Amniotic epithelial cell (primary cell): ENCODE measurements at regions not wholly inside any gene's neighbourhood (a gene's known extent, or its start where the extent isn't known, plus 50 kb on each side); places are given as distances from the start of the nearest gene placed in this dataset.
"Not testable (repeated sequence)": the region's sequence is repeated elsewhere in the genome, so short reads cannot be mapped to it uniquely, and the experiment has no call there.

ENCODE experiments used
- DNase-seq: peaks from one replicate; pipeline ENCODE4 v3.0.0-alpha.2; 2010; ENCODE audit warnings: low read depth

- DNase-seq = peak; percentile 66
These were observed 130.4 kb upstream of the PAK3 start for GRCh38 chrX:110965409-110966090.

- no peak for DNase-seq
These were observed 131.2 kb upstream of the PAK3 start for GRCh38 chrX:110964786-110965185.

- no peak for DNase-seq
These were observed 133.5 kb upstream of the PAK3 start for GRCh38 chrX:110962451-110962850.

DNA sequence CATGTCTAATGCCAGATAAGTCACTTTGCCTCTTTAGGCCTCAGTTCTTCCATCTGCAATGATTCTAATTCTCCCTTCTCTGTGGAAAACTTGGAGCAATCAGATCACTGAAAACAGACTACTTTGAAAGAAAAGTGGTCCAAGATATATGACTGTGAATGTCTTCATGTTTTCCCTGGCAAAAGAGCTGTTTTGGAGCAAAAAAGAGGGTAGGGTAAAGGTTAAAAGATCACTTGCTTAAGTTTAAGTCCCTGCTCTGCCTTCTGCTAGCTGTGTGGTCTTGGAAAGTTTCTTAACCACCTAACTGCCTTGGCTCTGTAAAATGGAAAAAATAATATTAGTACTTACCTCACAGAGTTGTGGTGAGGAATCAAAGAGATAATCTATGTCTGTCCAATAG, 140.3 kb upstream of the PAK3 start:
- no peak for DNase-seq

DNA sequence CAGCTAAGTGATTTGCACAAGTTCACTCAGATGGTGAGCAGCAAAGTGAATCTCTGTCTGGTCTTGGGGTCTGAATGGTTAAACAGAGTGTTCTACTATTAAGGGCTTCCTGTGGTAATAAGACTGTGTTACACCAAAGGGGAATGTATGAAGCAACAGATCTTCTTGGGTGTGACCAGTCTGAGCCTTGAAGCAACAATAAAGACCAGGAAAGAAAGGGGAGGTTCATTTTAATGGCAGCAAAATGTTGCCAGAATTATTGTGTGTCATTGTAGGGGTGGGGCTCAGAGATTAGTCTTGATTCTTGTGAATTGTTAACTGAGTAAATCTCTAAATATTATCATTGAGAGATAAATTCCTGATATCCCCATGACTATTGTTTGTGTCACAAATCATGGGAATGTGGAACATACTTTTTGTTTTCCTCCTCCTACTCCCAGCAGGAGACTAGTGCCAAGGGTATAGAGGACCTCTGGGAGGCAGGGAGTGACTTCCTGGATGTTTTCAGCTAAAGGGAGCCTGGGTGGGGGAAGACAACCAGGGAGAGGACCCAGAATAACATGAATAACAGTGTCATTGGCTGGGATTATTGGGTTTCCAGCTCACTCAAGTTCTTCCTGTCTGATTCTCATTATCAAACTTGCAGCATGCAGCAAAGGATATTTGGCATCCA, 141.4 kb upstream of the PAK3 start:
- DNase-seq = no peak

GRCh38 chrX:110951472-110952269, 144.3 kb upstream of the PAK3 start:
- no peak for DNase-seq

- DNase-seq = no peak
These were observed 149.4 kb upstream of the CHRDL1 start for GRCh38 chrX:110944751-110945675.

- no peak for DNase-seq
These were observed 148.7 kb upstream of the CHRDL1 start for GRCh38 chrX:110944311-110944750.

GRCh38 chrX:110941906-110942305, 146.3 kb upstream of the CHRDL1 start:
- no peak for DNase-seq

DNA sequence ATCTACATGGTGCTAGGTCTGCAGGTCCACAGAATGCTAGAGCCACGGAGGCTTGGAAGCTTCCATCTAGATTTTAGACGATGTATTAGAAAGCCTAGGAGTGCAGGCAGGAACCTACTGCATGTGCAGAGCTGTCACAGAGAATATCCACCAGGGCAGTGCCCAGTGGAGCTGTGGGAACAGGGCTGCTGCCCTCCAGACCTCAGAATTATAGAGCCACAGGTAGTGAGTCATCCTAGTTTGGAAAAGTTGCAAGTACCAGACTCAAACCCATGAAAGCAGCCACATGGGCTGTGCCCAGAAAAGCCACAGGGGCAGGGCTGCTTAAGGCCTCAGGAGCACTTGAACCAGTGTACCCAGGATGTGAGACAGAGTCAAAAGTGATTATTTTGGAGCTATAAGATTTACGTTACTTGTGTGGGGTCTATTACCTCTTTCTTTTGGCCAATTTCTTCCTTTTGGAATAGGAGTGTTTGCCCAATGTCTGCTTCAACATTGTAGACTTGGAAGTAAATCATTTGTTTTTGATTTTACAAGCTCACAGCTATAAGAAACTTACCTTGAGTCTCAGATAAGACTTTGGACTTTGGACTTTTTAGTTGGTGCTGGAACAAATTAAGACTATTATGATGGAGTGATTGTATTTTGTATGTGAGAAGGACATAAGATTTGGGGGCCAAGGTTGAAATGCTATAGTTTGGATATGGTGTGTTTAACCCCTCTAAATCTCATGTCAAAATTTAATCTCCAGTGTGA, 143.5 kb upstream of the CHRDL1 start:
- DNase-seq = no peak

DNA sequence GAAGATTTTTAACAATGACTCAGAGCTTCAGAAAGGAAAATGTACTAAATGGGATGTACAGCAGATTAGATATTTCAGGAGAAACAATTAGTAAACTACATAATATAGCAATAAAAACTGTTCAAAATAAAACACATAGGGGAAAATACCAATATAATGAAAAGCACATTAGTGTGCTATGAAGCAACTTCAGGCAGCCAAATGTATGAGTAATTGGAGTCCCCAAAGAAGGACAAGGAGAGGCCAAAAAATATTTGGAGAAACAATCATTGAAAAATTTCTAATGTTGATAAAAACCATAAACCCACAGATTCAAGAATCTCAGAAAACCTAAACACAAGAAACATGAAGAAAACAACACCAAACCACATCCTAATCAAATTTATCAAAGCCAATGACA, 129.3 kb upstream of the CHRDL1 start:
- no peak for DNase-seq

DNA sequence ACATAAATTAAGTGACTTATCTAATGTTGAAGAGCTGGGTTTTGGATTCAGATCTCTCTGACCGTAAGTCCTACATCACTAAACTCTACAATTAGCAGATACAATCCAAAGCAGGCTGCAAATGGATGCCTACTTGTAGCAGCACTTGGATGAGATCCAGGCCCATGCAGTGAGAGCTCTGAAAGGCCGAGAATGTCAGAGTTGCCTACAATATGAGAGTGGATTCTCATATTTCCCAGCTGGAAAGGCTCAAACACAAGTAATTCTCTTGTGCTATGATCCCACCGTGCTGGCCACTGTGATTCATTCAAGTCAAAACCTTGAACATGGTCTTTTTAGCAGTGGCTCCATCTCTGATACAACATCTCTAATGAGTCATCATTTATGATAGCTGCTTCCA, 125.4 kb upstream of the CHRDL1 start:
- peak; percentile 14 for DNase-seq

- no peak for DNase-seq
These were observed 120.0 kb upstream of the CHRDL1 start for GRCh38 chrX:110915570-110915969.

- peak; percentile 51 for DNase-seq
These were observed 119.5 kb upstream of the CHRDL1 start for GRCh38 chrX:110915111-110915510.

- no peak for DNase-seq
These were observed 118.7 kb upstream of the CHRDL1 start for GRCh38 chrX:110914281-110914680.

- not testable (repeated sequence) for DNase-seq
These were observed 109.1 kb upstream of the CHRDL1 start for GRCh38 chrX:110904747-110905146.

DNA sequence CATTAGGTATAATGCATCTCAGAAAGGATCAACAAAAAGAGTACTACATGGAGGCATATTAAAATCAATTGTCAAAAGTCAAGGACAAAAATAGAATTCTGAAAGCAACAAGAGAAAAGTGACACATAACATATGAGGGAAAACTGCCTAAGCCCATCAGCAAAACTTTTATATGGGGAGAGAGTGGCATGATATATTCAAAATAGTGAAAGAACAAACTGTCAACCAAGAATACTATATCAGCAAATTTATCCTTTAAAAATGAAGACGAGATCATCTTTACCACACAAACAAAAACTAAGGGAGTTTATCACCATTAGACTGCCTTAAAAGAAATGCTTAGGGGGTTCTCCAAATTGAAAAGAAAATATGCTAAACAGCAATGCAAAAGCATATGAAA, 86.4 kb upstream of the CHRDL1 start:
- DNase-seq = no peak

DNA sequence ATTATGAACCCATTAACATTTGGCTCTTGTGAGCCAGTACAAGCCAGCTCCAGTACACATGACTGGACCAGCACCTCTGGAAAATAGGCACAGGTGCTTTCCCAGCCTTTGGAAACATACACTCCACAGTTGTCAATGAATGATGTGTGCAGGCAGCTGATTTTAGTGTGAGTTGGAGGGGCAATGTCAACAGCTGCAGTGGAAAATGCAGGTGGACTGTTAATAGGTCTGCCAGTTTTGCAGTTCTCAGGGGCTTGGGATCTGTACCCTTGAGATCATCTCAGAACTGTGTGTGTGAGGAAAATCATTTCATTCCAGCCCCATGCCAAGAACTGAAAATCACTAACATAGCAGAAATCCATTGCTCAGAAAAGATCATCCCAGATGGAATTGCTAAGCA, 81.7 kb upstream of the CHRDL1 start:
- no peak for DNase-seq

- DNase-seq = no peak
These were observed 76.2 kb upstream of the CHRDL1 start for GRCh38 chrX:110871839-110872238.

DNA sequence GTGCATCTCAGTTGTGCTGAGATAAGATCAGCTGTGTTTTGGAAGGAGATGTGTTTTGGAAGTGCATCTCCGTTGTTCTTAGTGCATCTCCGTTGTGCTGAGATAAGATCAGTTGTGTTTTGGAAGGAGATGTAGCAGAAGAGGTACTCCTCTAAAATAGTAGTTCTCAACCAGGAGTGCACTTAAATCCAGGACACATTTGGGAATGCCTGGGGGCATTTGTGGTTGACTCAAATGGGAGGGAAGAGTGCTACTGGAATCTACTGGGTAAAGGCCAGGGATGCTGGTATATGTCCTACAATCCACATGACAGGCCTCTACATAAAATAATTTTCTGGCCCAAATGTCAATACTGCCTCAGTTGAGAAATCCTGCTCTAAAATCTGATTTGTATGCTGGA, 70.8 kb upstream of the CHRDL1 start:
- DNase-seq = no peak

GRCh38 chrX:110863883-110864282, 68.3 kb upstream of the CHRDL1 start:
- no peak for DNase-seq
